ENCODE measurements at regions not wholly inside any gene's neighbourhood (a gene's known extent, or its start where the extent isn't known, plus 50 kb on each side); places are given as distances from the start of the nearest gene placed in this dataset.

DNA sequence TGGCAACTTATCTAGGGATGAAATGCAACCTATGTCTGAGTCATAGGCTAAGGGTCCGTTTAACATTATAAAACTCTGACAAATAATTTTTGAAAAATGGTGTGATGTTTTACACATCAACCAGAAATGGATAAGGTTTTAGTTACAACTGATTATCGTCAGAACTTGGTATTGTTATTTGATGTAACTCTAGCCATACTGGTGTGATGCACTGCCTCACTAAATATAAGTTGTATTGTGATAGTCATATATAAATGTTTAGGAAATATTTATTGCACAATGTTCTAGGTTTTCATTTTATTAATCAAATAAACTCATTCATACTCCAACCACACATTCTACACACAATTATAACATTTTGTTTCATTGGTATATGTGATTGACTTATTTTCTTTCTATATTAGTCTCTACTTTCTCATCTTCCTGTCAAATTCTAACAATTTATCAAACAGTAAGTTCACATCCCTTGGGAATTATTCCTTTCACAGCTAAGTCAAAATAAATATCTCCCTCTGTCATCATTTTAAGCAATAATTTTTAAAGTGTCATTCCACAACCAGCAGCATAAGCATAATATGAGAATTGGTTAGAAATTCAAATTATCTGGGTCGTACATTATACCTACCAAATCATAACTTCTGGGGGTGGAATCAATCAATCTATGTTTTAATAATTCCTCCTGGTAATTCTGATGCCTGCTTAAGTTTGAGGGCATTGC is 873.9 kb downstream of the SLITRK1 start:
- Histone ChIP-seq H3K4me1 (peaks cover 0 to 43% (median 8%) of the 10 kb centered on the region in 4 donors), H3K9me3 (no peaks in the 10 kb centered on the region), H3K4me3 (no peak overlapping the region), H3K27ac (peak overlapping the region in 2 of 4 donors; percentile 24 to 40), H3K36me3 (no peaks in the 10 kb centered on the region), H3K27me3 (no peaks in the 10 kb centered on the region)
- TF ChIP-seq, protein P1, sequence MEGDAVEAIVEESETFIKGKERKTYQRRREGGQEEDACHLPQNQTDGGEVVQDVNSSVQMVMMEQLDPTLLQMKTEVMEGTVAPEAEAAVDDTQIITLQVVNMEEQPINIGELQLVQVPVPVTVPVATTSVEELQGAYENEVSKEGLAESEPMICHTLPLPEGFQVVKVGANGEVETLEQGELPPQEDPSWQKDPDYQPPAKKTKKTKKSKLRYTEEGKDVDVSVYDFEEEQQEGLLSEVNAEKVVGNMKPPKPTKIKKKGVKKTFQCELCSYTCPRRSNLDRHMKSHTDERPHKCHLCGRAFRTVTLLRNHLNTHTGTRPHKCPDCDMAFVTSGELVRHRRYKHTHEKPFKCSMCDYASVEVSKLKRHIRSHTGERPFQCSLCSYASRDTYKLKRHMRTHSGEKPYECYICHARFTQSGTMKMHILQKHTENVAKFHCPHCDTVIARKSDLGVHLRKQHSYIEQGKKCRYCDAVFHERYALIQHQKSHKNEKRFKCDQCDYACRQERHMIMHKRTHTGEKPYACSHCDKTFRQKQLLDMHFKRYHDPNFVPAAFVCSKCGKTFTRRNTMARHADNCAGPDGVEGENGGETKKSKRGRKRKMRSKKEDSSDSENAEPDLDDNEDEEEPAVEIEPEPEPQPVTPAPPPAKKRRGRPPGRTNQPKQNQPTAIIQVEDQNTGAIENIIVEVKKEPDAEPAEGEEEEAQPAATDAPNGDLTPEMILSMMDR (IDR thresholded peaks at IDR 0.05), result no peak
- TF ChIP-seq POLR2A (IDR thresholded peaks at IDR 0.05) (no peak), POLR2AphosphoS5 (IDR thresholded peaks at IDR 0.05) (no peak), EP300 (IDR thresholded peaks at IDR 0.05) (no peak)
- DNase-seq, result no peak
- intact Hi-C loops (cut with DNase I), result loop anchor here (2.0 kb wide), 1 partner anchor 56 kb away; no protein-coding TSS in a partner anchor
- WGBS, 2 donors, result 60 to 81% methylated on average over 3 of the region's 3 CpGs

DNA sequence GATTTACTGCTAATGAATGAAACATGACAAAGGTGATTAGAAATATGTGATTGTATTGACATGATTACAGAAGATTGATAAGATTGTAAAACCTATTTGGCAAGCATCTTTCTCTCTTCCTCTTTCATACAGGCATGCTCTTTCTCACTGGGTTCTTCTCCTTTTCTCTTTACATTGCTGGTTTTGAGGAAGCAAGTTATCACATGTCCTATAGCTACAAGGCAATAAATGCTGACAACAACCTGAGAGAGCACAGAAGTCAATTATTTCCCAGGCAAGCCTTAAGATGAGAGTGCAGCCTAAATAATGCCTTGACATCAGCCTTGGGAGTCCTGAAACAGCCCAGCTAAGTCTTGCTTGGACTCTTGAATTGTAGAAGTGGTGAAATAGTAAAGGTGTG is 875.0 kb downstream of the SLITRK1 start:
- no peak for DNase-seq
- no peaks in the 10 kb centered on the region for H3K27me3 ChIP-seq
- no peak overlapping the region for H3K4me3 ChIP-seq
- peak overlapping the region in 3 of 4 donors; percentile 19 to 24 (median 19) for H3K27ac ChIP-seq
- H3K4me1 ChIP-seq, result peaks cover 0 to 46% (median 8%) of the 10 kb centered on the region in 4 donors
- H3K9me3 ChIP-seq, result no peaks in the 10 kb centered on the region
- intact Hi-C loops (cut with DNase I), result no loop called here
- H3K36me3 ChIP-seq, result no peaks in the 10 kb centered on the region
- TF ChIP-seq POLR2A (IDR thresholded peaks at IDR 0.05) (no peak), POLR2AphosphoS5 (IDR thresholded peaks at IDR 0.05) (no peak), EP300 (IDR thresholded peaks at IDR 0.05) (no peak)
- TF ChIP-seq, protein P1 (IDR thresholded peaks at IDR 0.05), result no peak

DNA sequence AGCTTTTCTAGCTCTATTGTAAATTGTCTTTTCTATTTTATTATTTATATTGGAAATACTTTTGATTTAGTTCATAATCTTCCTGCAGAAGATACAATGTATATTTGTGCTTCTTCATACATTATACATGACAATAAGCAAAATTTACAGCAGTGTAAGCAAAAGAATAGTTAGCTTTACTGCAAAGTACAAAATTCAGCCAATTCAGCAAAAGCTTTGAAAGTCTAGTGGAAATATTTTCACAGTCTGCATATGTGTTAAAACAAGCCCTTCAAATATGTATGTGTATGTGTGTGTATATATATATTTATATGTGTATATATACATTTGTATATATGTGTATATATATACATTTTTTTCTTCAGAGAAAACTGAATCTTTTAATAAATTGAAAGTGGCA is 879.1 kb downstream of the SLITRK1 start:
- Histone ChIP-seq H3K27ac (no peak overlapping the region), H3K4me1 (peaks cover 0 to 26% (median 4%) of the 10 kb centered on the region in 4 donors), H3K27me3 (no peaks in the 10 kb centered on the region), H3K4me3 (no peak overlapping the region), H3K9me3 (no peaks in the 10 kb centered on the region), H3K36me3 (no peaks in the 10 kb centered on the region)
- DNase-seq, result no peak
- intact Hi-C loops (cut with DNase I), result no loop called here
- TF ChIP-seq, protein P1 (IDR thresholded peaks at IDR 0.05), result no peak
- TF ChIP-seq POLR2A (IDR thresholded peaks at IDR 0.05) (no peak), POLR2AphosphoS5 (IDR thresholded peaks at IDR 0.05) (no peak), EP300 (IDR thresholded peaks at IDR 0.05) (no peak)

DNA sequence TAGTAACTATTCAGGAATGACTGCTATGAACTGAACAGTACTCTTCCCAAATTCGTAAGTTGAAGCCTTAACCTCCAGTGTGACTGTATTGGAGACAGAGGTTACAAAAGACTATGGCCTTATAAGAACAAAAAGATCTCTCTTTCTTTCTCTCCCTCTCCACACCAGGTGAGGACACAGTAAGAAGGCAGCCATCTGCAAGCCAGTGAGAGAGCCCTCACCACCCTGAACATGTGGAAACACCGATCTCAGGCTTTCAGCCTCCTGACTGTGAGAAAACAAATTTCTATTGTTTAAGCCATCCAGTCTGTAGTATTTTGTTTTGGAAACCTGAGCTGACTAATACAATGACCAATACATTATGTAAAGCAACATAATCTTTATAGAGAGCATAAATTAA is 888.9 kb downstream of the SLITRK1 start:
- 77 to 88% methylated on average over 2 of the region's 2 CpGs for WGBS, 2 donors
- Histone ChIP-seq H3K27me3 (no peaks in the 10 kb centered on the region), H3K27ac (no peak overlapping the region), H3K4me1 (no peaks in the 10 kb centered on the region), H3K9me3 (no peaks in the 10 kb centered on the region), H3K36me3 (no peaks in the 10 kb centered on the region), H3K4me3 (no peak overlapping the region)
- no peak for DNase-seq
- TF ChIP-seq, protein P1 (IDR thresholded peaks at IDR 0.05), result no peak
- TF ChIP-seq EP300 (IDR thresholded peaks at IDR 0.05), result no peak
- TF ChIP-seq POLR2A (IDR thresholded peaks at IDR 0.05), result no peak
- TF ChIP-seq POLR2AphosphoS5 (IDR thresholded peaks at IDR 0.05), result no peak
- intact Hi-C loops (cut with DNase I), result loop anchor here (10.0 kb wide), 1 partner anchor 769 kb away; no protein-coding TSS in a partner anchor

DNA sequence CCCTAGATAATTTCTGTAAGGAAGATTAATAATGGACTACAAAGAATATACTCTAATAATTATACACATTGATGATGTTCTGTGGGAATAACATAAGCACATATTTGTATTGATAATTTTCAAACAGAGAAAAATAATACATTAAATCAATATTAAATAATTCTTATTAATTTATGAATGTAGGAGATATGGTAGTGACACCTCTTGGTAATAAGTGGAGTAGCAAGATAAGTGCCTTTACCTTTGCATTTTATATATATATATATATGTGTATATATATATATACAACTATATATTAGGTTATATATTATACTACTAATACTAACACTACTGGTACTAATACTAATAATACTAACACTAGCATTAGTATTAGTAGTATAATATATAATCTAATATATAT is 905.8 kb downstream of the SLITRK1 start:
- no peaks in the 10 kb centered on the region for H3K4me1 ChIP-seq
- TF ChIP-seq POLR2A (IDR thresholded peaks at IDR 0.05) (no peak), POLR2AphosphoS5 (IDR thresholded peaks at IDR 0.05) (no peak), EP300 (IDR thresholded peaks at IDR 0.05) (no peak)
- TF ChIP-seq, protein P1 (IDR thresholded peaks at IDR 0.05), result peak in 1 of 4 experiments; percentile 3
- no peak overlapping the region for H3K27ac ChIP-seq
- H3K36me3 ChIP-seq, result no peaks in the 10 kb centered on the region
- intact Hi-C loops (cut with DNase I), result no loop called here
- H3K9me3 ChIP-seq, result peaks cover 0 to 4% (median 0%) of the 10 kb centered on the region in 4 donors
- H3K4me3 ChIP-seq, result no peak overlapping the region
- H3K27me3 ChIP-seq, result no peaks in the 10 kb centered on the region
- no peak for DNase-seq

Data from sigmoid colon (tissue), 6 donors.